OCI-LY3 (cell line): ENCODE measurements at regions not wholly inside any gene's neighbourhood (a gene's known extent, or its start where the extent isn't known, plus 50 kb on each side); places are given as distances from the start of the nearest gene placed in this dataset.
"Not testable (repeated sequence)": the region's sequence is repeated elsewhere in the genome, so short reads cannot be mapped to it uniquely, and the experiment has no call there.

Experiments used
- EZH2phosphoT487 ChIP-seq: fragments of 200-600 bp; shearing (Covaris generic); IDR thresholded peaks from 2 replicates; pipeline ENCODE4 v1.6.1; 2018; ENCODE audit warnings: antibody characterized with exemption, mixed run types, low read depth
- TF ChIP-seq, protein P1 (sequence below): fragments of 200-600, 300-600 bp; sonication (generic); IDR thresholded peaks from 2 replicates; pipeline ENCODE4 v1.5.1; 2014; ENCODE audit warnings: antibody characterized with exemption, low read length, low read depth

GRCh38 chr15:30799565-30799964 lies 104.2 kb upstream of the FAN1 start:
- TF ChIP-seq, protein P1, sequence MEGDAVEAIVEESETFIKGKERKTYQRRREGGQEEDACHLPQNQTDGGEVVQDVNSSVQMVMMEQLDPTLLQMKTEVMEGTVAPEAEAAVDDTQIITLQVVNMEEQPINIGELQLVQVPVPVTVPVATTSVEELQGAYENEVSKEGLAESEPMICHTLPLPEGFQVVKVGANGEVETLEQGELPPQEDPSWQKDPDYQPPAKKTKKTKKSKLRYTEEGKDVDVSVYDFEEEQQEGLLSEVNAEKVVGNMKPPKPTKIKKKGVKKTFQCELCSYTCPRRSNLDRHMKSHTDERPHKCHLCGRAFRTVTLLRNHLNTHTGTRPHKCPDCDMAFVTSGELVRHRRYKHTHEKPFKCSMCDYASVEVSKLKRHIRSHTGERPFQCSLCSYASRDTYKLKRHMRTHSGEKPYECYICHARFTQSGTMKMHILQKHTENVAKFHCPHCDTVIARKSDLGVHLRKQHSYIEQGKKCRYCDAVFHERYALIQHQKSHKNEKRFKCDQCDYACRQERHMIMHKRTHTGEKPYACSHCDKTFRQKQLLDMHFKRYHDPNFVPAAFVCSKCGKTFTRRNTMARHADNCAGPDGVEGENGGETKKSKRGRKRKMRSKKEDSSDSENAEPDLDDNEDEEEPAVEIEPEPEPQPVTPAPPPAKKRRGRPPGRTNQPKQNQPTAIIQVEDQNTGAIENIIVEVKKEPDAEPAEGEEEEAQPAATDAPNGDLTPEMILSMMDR, result peak; percentile 33
- not testable (repeated sequence) for TF ChIP-seq EZH2phosphoT487
